LoVo (cell line): ENCODE measurements at regions not wholly inside any gene's neighbourhood (a gene's known extent, or its start where the extent isn't known, plus 50 kb on each side); places are given as distances from the start of the nearest gene placed in this dataset.

Experiments
- DNase-seq: peaks from one replicate; pipeline ENCODE4 v3.0.0-alpha.2; 2016; ENCODE audit warnings: low spot score

GRCh38 chr1:221303623-221304022 lies 424.4 kb downstream of the HLX start:
- DNase-seq = no peak

- DNase-seq = no peak
These were observed 427.0 kb downstream of the HLX start for GRCh38 chr1:221306239-221306638.

DNA sequence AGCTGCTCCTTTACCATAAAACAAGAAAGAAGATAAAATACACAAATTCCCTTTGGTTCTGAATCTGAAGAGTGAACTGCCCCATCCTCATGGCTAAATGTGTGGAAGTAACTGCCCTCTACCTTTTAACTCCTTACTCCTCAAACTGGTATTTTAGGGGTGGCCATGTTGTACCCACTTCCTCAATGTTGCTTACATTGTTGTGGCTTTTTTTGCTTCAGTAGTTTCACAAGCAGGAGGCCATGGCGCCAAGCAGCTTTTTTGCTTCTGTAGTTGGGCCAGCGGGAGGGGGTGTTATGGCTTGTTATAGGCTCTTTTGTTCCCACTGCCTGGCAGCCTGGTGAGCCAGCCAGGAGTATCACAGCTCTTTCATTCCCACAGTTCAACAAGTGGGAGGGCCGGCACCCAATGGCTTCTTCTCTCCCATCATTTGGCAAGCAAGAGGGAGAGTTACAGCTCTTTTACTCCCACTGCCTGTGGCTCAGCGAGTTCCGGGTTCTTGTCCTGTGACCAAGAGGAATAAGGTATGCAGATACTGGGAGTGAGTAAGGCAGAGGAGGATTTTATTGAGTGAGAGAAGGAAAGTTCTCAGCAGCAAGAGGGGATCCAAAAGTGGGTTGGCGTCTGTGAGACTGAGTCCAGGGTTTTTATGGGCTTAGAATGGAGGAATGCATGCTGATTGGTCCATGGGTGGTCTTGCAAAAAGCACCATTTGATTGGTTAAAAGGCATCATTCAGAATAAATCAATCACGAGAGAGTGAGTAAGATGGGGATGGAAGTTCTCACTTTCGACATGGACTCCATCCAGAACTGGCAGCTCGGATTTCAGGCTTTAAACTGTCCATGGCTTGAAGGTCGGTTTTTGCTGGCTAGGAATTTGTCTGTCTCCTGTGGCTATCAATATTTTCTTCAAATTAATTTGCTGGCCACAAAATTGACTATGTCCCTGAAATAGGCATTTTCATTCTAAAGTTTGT lies 429.6 kb downstream of the HLX start:
- no peak for DNase-seq

GRCh38 chr1:221309723-221310122 lies 430.5 kb downstream of the HLX start:
- no peak for DNase-seq

GRCh38 chr1:221310180-221310579 lies 430.9 kb downstream of the HLX start:
- no peak for DNase-seq

- no peak for DNase-seq
These were observed 426.6 kb downstream of the DUSP10 start for GRCh38 chr1:221315330-221315729.

- no peak for DNase-seq
These were observed 425.3 kb downstream of the DUSP10 start for GRCh38 chr1:221316491-221317056.

DNA sequence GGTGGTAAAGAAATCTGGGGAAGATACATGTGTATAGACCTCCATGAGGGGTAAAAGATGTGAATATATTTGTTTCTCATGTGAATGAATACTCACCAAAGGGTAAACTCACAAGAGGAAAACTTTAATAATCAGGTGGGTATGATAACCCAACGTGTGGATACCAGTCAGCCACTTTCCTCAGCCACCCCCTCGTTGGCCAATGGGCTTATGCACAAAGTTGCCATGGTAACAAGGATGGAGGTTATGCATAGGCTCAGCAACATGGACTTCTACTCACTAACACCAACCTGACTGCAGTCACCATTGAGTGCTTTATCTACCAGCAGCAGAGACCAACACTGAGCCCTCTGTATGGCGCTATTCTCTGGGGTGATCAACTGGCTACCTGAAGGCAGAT lies 424.4 kb downstream of the DUSP10 start:
- DNase-seq = no peak

DNA sequence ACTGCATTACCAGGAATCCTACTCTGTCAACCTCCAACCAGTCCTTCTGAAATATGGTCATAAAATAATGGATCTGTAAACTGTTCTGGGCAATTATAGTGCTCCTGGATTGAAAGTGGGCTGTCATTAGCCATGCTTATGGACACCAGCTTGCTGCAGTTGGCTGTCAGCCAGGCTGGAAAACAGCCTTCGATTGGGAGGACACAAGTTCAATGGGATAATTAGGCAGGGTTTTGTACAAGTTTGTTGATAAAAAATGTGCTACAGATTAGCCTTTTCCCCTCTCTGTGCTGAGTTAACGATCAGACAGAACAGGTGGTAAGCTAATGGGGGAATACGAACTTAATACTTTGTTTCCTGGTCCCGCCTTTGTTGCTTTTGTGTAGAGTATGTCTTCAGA lies 413.9 kb downstream of the DUSP10 start:
- DNase-seq = no peak

GRCh38 chr1:221328371-221328770 lies 413.5 kb downstream of the DUSP10 start:
- no peak for DNase-seq

DNA sequence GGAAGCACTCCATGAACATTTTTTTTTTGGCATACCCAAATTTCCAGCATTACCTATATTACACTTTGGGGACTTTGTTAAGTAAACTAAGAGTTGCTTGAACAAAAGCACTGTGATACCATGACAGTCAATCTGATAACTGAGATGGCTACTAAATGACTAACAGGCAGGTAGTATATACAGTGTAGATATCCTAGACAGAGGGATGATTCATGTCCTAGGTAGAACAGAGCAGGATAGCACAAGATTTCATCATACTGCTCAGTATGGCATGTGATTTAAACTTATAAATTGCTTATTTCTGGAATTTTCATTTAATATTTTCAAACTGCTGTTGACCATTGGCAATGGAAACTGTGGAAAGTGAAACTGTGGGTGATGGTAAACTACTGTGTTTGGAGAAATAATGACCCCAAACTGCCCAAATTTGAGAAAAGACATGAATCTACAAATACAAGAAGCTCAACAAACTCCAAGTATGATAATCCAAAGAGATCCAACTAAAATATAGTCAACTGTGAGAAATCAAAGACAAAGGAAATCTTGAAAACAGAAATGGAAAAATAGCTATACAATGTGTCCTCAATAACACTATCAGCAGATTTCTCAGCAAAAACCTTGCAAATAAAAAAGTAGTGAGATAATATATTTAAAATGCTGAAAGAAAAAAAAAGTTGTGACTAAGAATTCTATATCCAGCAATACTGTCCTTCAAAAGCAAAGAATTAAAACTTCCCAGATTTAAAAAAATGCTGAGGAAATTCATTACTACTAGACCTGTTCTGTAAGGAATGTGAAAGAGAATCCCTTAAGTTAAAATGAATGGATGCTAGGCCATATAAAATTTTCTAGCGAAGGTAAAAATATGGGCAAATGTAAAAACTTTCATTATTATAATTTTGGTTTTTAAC lies 410.4 kb downstream of the DUSP10 start:
- no peak for DNase-seq

- no peak for DNase-seq
These were observed 407.8 kb downstream of the DUSP10 start for GRCh38 chr1:221334062-221334461.

DNA sequence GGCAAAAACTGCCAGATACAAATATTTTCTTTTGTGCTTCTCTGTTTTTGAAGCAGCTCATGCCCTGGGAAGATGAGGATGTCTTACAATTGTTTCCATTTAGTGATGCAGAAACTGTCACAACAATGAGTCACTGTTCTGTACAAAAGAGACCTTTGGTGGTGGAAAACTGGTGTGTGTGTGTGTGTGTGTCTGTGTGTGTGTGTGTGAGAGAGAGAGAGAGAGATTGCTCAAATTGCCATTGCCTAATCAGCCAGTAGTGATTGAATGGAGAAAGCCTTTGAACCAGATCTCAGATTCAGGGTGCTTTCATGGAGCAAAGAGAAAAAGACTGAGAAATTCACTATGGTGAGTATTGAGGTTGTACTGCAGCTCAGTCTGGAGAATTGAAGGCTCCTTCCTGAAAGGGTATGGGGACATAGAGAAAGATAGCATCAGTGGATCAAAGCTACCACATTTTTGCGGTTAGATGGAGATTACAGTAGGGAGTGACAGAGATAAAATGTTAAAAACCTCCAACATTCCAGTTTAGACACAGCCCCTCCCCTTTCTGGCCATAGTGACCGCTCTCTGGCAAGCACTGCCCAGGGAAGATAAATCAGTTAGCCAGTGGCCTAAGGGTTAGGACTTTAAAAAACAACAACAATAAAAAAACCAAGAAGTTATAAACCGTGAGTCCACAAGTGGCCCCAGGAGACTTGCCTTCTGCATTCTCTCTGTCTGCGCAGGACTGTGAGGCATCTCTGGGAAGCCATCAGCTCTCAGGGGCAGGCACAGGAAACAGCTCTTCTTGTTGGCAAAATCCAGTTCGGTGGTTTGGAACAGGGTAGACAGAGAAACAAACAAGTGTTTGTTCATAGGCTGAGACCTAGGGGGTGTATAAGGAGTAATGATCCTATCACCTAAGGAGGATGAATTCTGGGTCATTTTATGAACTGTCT lies 406.5 kb downstream of the DUSP10 start:
- peak; percentile 73 for DNase-seq

GRCh38 chr1:221336126-221336525 lies 405.8 kb downstream of the DUSP10 start:
- no peak for DNase-seq

DNA sequence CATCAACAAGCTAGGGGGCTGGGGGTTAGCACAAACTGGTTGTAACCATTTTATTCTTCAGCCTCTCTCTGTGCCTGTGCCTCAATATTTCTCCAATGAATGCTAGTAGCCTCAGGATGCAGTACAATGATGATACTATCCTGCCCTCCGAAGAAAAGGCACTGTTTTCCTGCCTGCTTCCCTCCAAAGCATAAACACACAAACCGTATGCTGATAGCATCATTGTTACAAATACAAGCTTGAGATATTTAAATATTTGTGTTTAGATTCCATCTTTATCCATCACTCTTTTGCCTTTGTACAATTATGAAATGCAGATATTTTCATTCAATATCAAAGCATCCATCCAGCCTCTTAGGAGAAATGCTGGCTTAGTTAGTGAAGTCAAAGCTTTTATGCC lies 404.8 kb downstream of the DUSP10 start:
- DNase-seq = no peak

GRCh38 chr1:221343136-221343535 lies 398.8 kb downstream of the DUSP10 start:
- DNase-seq = no peak

DNA sequence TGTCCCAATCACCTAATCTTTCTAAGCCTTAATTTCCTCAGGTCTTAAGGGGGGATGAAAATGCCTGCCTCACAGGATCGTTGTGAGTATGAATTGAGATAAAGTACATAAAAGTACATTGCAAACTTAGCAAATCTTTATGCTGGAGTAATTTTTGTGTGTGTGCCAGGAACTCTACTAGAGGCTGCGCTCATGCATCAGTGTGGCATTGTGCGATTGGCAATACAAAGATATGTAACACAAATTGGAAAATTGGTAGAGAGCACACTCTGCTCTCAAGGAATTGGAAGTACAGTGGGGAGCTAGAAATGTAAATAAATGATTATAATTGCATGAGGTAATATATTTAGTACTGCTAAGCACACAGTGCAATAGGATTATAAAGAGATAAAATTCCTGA lies 398.3 kb downstream of the DUSP10 start:
- no peak for DNase-seq

GRCh38 chr1:221344693-221345092 lies 397.2 kb downstream of the DUSP10 start:
- DNase-seq = no peak

DNA sequence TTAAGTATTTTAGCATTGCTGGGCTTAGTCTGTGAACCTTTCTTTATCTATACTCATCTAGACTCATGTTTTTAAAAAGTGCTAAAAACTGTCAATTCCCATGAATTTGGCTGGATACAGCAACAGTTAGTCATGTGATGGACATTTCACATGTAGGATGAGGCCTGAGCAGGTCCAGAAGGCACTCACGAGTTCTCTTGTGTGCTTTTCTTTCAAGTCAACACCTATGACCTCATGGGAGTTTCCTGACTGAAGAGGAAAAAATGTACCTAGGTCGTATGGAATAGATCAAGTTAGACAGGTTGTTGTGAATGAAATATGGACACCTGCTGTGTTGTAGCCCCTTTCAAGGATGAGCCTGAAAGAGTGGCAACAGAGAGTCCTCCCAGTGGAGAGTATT lies 394.2 kb downstream of the DUSP10 start:
- no peak for DNase-seq

- no peak for DNase-seq
These were observed 391.8 kb downstream of the DUSP10 start for GRCh38 chr1:221350091-221350490.

- no peak for DNase-seq
These were observed 385.2 kb downstream of the DUSP10 start for GRCh38 chr1:221356693-221357092.
